GM12878 (cell line): ENCODE measurements at regions not wholly inside any gene's neighbourhood (a gene's known extent, or its start where the extent isn't known, plus 50 kb on each side); places are given as distances from the start of the nearest gene placed in this dataset.

Experiments used
- ATAC-seq: fragments of 200-7000 bp; cut with Tn5 transposase; 3 replicates; pipeline ENCODE4 v1.9.1; 2020; ENCODE audit warnings: mild to moderate bottlenecking, moderate library complexity
- BruUV-seq: library from RNA; stranded (reverse); fragments of 400-500 nt; replicated peaks from 2 replicates; lab custom pipeline; 2021; lab: Mats Ljungman, UMichigan
- CTCF ChIA-PET: fragments of 300-600 bp; sonication (Branson Sonifier 250); formaldehyde crosslinking; extraction: SDS; loops from one replicate; lab custom pipeline; 2021; ENCODE audit warnings: inconsistent platforms; lab: Yijun Ruan, JAX
- POLR2A ChIA-PET: fragments of 350-600 bp; formaldehyde crosslinking; extraction: SDS; loops from one replicate; lab custom pipeline; 2021; ENCODE audit warnings: inconsistent platforms; lab: Charles Lee
- RAD21 ChIA-PET: fragments of 300-600 bp; sonication (Branson Sonifier 250); formaldehyde crosslinking; loops from one replicate; lab custom pipeline; 2023; ENCODE audit warnings: antibody characterized with exemption; ENCODE audit not compliant: unreplicated experiment; lab: Charles Lee
- SMC1A ChIA-PET: fragments of 300-600 bp; sonication (Branson Sonifier 250); formaldehyde crosslinking; loops from one replicate; lab custom pipeline; 2023; ENCODE audit not compliant: unreplicated experiment, uncharacterized antibody; lab: Charles Lee
- DNase-seq: peaks from one replicate; pipeline ENCODE4 v3.0.0-alpha.2; 2011; ENCODE audit warnings: low read depth, low spot score
- FAIRE-seq: peaks from 3 replicates; lab custom pipeline; 2011; peaks lifted over from hg19 to GRCh38; lab: Jason Lieb, UNC
- H2AFZ ChIP-seq: 2 replicates; pipeline ENCODE4 v1.6.0; 2011; ENCODE audit warnings: low read depth, low read length, control low read depth; ENCODE audit not compliant: control insufficient read depth
- H3K27ac ChIP-seq: 2 replicates; pipeline ENCODE4 v1.5.1; 2011; ENCODE audit warnings: control low read depth; ENCODE audit not compliant: control insufficient read depth, insufficient read depth
- H3K27me3 ChIP-seq, 2 experiments: replicated peaks in 1 of 2; 2 replicates each; pipeline versions ENCODE4 v1.6.0 to v1.6.1; 2011; ENCODE audit warnings: low read length in 1 of 2; ENCODE audit not compliant: control insufficient read depth in 2 of 2, insufficient read depth in 2 of 2
- H3K36me3 ChIP-seq, 2 experiments: 2 replicates each; pipeline ENCODE4 v1.5.1; 2011; ENCODE audit warnings: low read length in 1 of 2; ENCODE audit not compliant: control insufficient read depth in 2 of 2, insufficient read depth in 2 of 2
- H3K4me1 ChIP-seq: 2 replicates; pipeline ENCODE4 v1.6.1; 2011; ENCODE audit warnings: mild to moderate bottlenecking, low read length, moderate library complexity, mixed read lengths; ENCODE audit not compliant: control insufficient read depth, insufficient read depth
- H3K4me2 ChIP-seq: 2 replicates; pipeline ENCODE4 v1.6.0; 2011; ENCODE audit warnings: control low read depth; ENCODE audit not compliant: control insufficient read depth, insufficient read depth
- H3K4me3 ChIP-seq: fragments of 200-600 bp; sonication (generic); 2 replicates; pipeline ENCODE4 v1.5.1; 2016
- H3K79me2 ChIP-seq: 2 replicates; pipeline ENCODE4 v1.6.0; 2011; ENCODE audit warnings: low read length; ENCODE audit not compliant: control insufficient read depth, insufficient read depth
- H3K9ac ChIP-seq: 2 replicates; pipeline ENCODE4 v1.8.0; 2011; ENCODE audit warnings: low read length, control low read depth, mixed read lengths; ENCODE audit not compliant: control insufficient read depth, insufficient read depth
- H3K9me3 ChIP-seq: replicated peaks from 3 replicates; pipeline ENCODE4 v1.5.1; 2011; ENCODE audit warnings: mild to moderate bottlenecking, low read length; ENCODE audit not compliant: control insufficient read depth, insufficient read depth
- H4K20me1 ChIP-seq: 2 replicates; pipeline ENCODE4 v1.6.0; 2011; ENCODE audit not compliant: control insufficient read depth, insufficient read depth
- CBX5 ChIP-seq: sonication (generic); IDR thresholded peaks from 2 replicates; pipeline ENCODE4 v1.6.1; 2016; ENCODE audit warnings: low read depth, moderate library complexity, mild to moderate bottlenecking, inconsistent platforms
- CHD2 ChIP-seq: IDR thresholded peaks from 2 replicates; pipeline ENCODE4 v1.6.1; 2011; ENCODE audit warnings: low read depth, low read length, improper control_type of control experiment, borderline replicate concordance
- HDAC2 ChIP-seq: fragments of 200-600 bp; sonication (generic); IDR thresholded peaks from 2 replicates; pipeline ENCODE4 v1.6.1; 2017
- MAX ChIP-seq: IDR thresholded peaks from 2 replicates; pipeline ENCODE4 v1.6.1; 2012; ENCODE audit warnings: low read depth, low read length, improper control_type of control experiment
- MEF2A ChIP-seq: IDR thresholded peaks from 2 replicates; pipeline ENCODE4 v1.6.1; 2011; ENCODE audit warnings: low read depth, mild to moderate bottlenecking, low read length, moderate library complexity; ENCODE audit not compliant: insufficient read depth
- NFIC ChIP-seq: IDR thresholded peaks from 2 replicates; pipeline ENCODE4 v1.6.1; 2012; ENCODE audit warnings: low read depth, mild to moderate bottlenecking, inconsistent platforms, low read length, moderate library complexity
- PRDM15 ChIP-seq: fragments of 450-650 bp; formaldehyde crosslinking; IDR thresholded peaks from 2 replicates; pipeline ENCODE4 v1.4.0; 2020; ENCODE audit warnings: mild to moderate bottlenecking, moderate library complexity
- RB1 ChIP-seq: fragments of 450-650 bp; formaldehyde crosslinking; IDR thresholded peaks from 2 replicates; pipeline ENCODE4 v1.6.1; 2017; ENCODE audit warnings: mild to moderate bottlenecking, borderline replicate concordance
- SMAD1 ChIP-seq: fragments of 450-650 bp; IDR thresholded peaks from 2 replicates; pipeline ENCODE4 v1.6.1; 2018; ENCODE audit warnings: mild to moderate bottlenecking, low read depth; ENCODE audit not compliant: partially characterized antibody
- WGBS: methylation state at CpG from one replicate; pipeline ENCODE4 v1.1.6; 2016; ENCODE audit warnings: low lambda C conversion rate; ENCODE audit not compliant: insufficient replicate concordance, insufficient coverage; ENCODE audit errors: missing lambda C conversion rate; 5-methylcytosine and 5-hydroxymethylcytosine counted together
- in situ Hi-C: fragments of 300-500 bp; cut with MboI; formaldehyde crosslinking; loops from 9 replicates; pipeline ENCODE4 v1.14.3; 2018; ENCODE audit warnings: mixed read lengths
- intact Hi-C: fragments of 100-400 bp; cut with micrococcal nuclease; formaldehyde crosslinking; loops from one replicate; pipeline ENCODE4 v1.14.2; 2022; ENCODE audit not compliant: unreplicated experiment

GRCh38 chr5:144773628-144774027 lies 603.0 kb downstream of the KCTD16 start:
- in situ Hi-C loops: no loop called here
- ChIA-PET RAD21 (no interaction called here), SMC1A (interaction anchor here (0.5 kb wide), 1 partner anchor 1506 kb away, joined by 3 read pairs; no protein-coding TSS in a partner anchor), CTCF (no interaction called here)
- no peaks in the 10 kb centered on the region for H4K20me1 ChIP-seq
- H3K4me2 ChIP-seq: no peak overlapping the region
- no peak overlapping the region for H3K4me3 ChIP-seq
- no peaks in the 10 kb centered on the region for H3K27me3 ChIP-seq
- H3K9me3 ChIP-seq: no peaks in the 10 kb centered on the region
- no peaks in the 10 kb centered on the region for H3K4me1 ChIP-seq
- intact Hi-C loops: no loop called here
- no peak overlapping the region for H2AFZ ChIP-seq
- BruUV-seq: no TSS peak
- FAIRE-seq: no peak
- 58% methylated on average over 4 of the region's 4 CpGs for WGBS
- H3K27ac ChIP-seq: no peak overlapping the region
- no peak overlapping the region for H3K9ac ChIP-seq
- ATAC-seq: no peak
- no peak for TF ChIP-seq MAX
- no peak for TF ChIP-seq MEF2A
- TF ChIP-seq, all 136 proteins: peak for 0
- Histone ChIP-seq H3K36me3 (no peaks in the 10 kb centered on the region), H3K79me2 (no peaks in the 10 kb centered on the region)
- no peak for DNase-seq
- POLR2A ChIA-PET: no interaction called here

GRCh38 chr5:144771802-144772201 lies 601.1 kb downstream of the KCTD16 start:
- no peak overlapping the region for H2AFZ ChIP-seq
- CTCF ChIA-PET: no interaction called here
- H3K4me1 ChIP-seq: no peaks in the 10 kb centered on the region
- TF ChIP-seq PRDM15: no peak
- TF ChIP-seq SMAD1: no peak
- no peak for TF ChIP-seq HDAC2
- no peak for TF ChIP-seq CBX5
- no peak for TF ChIP-seq NFIC
- TF ChIP-seq CHD2: no peak
- TF ChIP-seq RB1: no peak
- TF ChIP-seq, all 136 proteins: peak for 0
- H3K4me3 ChIP-seq: no peak overlapping the region
- FAIRE-seq (no peak), DNase-seq (no peak), ATAC-seq (no peak)
- H3K9me3 ChIP-seq: no peaks in the 10 kb centered on the region
- H3K27ac ChIP-seq: no peak overlapping the region
- no peaks in the 10 kb centered on the region for H3K36me3 ChIP-seq
- RAD21 ChIA-PET: no interaction called here
- no peak overlapping the region for H3K9ac ChIP-seq
- intact Hi-C loops (no loop called here), in situ Hi-C loops (no loop called here)
- no peaks in the 10 kb centered on the region for H4K20me1 ChIP-seq
- 14% methylated on average over 2 of the region's 2 CpGs for WGBS
- H3K79me2 ChIP-seq: no peaks in the 10 kb centered on the region
- no peak overlapping the region for H3K4me2 ChIP-seq
- SMC1A ChIA-PET: interaction anchor here (1.0 to 1.3 kb wide), 2 partner anchors 14 to 20 kb away, joined by 3 read pairs; no protein-coding TSS in a partner anchor
- POLR2A ChIA-PET: no interaction called here
- no TSS peak for BruUV-seq
- H3K27me3 ChIP-seq: no peaks in the 10 kb centered on the region
